Nephron (organoid): ENCODE measurements at regions not wholly inside any gene's neighbourhood (a gene's known extent, or its start where the extent isn't known, plus 50 kb on each side); places are given as distances from the start of the nearest gene placed in this dataset.
"Not testable (repeated sequence)": the region's sequence is repeated elsewhere in the genome, so short reads cannot be mapped to it uniquely, and the experiment has no call there.

Experiments used
- H3K27ac Mint-ChIP-seq, 3 experiments: 2 replicates each; pipeline ENCODE4 v1.8.0; 2020; ENCODE audit warnings: mixed read lengths in 3 of 3, mild to moderate bottlenecking in 2 of 3, moderate library complexity in 1 of 3
- H3K27me3 Mint-ChIP-seq: 2 replicates; pipeline ENCODE4 v1.8.0; 2021; ENCODE audit warnings: low read depth, mild to moderate bottlenecking, moderate library complexity, mixed read lengths
- H3K36me3 Mint-ChIP-seq: 2 replicates; pipeline ENCODE4 v1.8.0; 2020; ENCODE audit warnings: low read depth, mixed read lengths
- H3K4me1 Mint-ChIP-seq: 2 replicates; pipeline ENCODE4 v1.8.0; 2020; ENCODE audit warnings: mixed read lengths
- H3K4me3 Mint-ChIP-seq, 3 experiments: 2 replicates each; pipeline ENCODE4 v1.8.0; 2020; ENCODE audit warnings: mild to moderate bottlenecking in 3 of 3, mixed read lengths in 3 of 3, moderate library complexity in 2 of 3
- H3K9me3 Mint-ChIP-seq: 2 replicates; pipeline ENCODE4 v1.8.0; 2020; ENCODE audit warnings: mixed read lengths

DNA sequence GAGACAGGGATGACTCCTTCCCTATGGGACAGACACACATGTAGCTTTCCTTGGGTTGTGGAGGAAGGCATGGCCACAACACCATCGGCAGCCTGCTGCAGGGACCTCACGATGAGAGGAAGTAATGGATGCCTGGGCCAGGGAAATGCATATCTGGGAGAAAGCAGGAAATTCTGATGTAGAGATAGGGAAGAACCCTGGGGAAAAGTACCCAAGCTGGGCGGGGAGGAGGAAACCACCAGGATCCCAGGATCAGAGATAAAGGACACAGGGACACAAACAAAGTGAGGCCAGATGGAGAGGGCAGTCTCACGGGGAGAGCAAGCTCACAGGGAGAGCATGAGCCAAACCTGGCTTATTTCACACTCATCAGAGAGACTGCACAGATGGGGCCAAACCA lies 294.7 kb upstream of the TEKT4 start:
- not testable (repeated sequence) for H3K27ac Mint-ChIP-seq, H3K36me3 Mint-ChIP-seq, H3K4me3 Mint-ChIP-seq, H3K27me3 Mint-ChIP-seq, H3K4me1 Mint-ChIP-seq
- peaks cover 31% of the 10 kb centered on the region for H3K9me3 Mint-ChIP-seq

DNA sequence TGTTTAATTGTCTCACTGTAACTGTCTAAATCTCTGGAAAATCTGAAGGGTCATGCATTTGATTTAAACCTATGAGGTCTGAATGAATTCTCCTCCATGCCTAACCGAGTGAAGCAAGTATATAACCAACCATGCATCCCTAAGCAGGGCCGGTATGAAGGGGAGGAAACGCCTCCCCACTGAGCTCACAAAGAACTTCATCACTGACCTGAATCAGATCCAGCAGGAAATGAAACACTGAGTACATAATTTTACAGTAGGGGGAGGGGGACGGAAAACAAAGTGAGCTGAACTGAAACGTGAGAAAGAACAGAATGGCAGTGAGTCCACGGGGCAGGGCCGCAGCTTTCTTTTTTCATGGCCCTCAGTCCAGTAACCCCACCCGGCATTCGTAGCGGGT lies 294.1 kb upstream of the TEKT4 start:
- H3K4me3 Mint-ChIP-seq, H3K27me3 Mint-ChIP-seq, H3K4me1 Mint-ChIP-seq, H3K36me3 Mint-ChIP-seq, H3K27ac Mint-ChIP-seq: not testable (repeated sequence)
- peaks cover 32% of the 10 kb centered on the region for H3K9me3 Mint-ChIP-seq

GRCh38 chr2:94579221-94579620 lies 292.0 kb upstream of the TEKT4 start:
- peaks cover 29% of the 10 kb centered on the region for H3K9me3 Mint-ChIP-seq
- not testable (repeated sequence) for H3K27ac Mint-ChIP-seq, H3K36me3 Mint-ChIP-seq, H3K27me3 Mint-ChIP-seq, H3K4me3 Mint-ChIP-seq, H3K4me1 Mint-ChIP-seq

- not testable (repeated sequence) for H3K4me3 Mint-ChIP-seq, H3K27ac Mint-ChIP-seq, H3K4me1 Mint-ChIP-seq, H3K27me3 Mint-ChIP-seq, H3K36me3 Mint-ChIP-seq
- peaks cover 17% of the 10 kb centered on the region for H3K9me3 Mint-ChIP-seq
Observed at GRCh38 chr2:94583081-94583723, 288.0 kb upstream of the TEKT4 start.

DNA sequence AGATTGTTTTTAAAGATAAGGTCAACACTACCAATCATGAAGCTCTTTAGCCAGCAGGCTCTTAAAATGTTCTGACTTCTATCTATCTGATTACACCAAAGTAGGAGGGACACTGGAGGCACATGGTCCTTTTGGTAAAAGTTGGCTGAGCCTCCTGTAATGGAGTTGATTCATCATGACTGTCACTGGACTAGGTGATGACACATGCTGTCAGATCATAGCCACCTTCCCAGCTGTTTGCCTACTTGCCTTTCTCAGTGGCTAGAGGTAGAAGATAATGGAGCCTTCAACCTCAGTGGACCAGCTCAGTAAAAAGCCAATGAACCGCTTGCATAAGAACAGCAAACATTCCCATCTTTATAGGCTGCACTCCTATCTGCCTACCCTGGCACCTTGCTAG lies 286.7 kb upstream of the TEKT4 start:
- H3K27ac Mint-ChIP-seq, H3K4me1 Mint-ChIP-seq, H3K4me3 Mint-ChIP-seq, H3K36me3 Mint-ChIP-seq, H3K27me3 Mint-ChIP-seq: not testable (repeated sequence)
- H3K9me3 Mint-ChIP-seq, result peaks cover 16% of the 10 kb centered on the region

GRCh38 chr2:94586032-94586982 lies 284.9 kb upstream of the TEKT4 start:
- peaks cover 13% of the 10 kb centered on the region for H3K9me3 Mint-ChIP-seq
- not testable (repeated sequence) for H3K36me3 Mint-ChIP-seq, H3K4me1 Mint-ChIP-seq, H3K27ac Mint-ChIP-seq, H3K27me3 Mint-ChIP-seq, H3K4me3 Mint-ChIP-seq

GRCh38 chr2:94587042-94587441 lies 284.2 kb upstream of the TEKT4 start:
- peaks cover 20% of the 10 kb centered on the region for H3K9me3 Mint-ChIP-seq
- not testable (repeated sequence) for H3K4me1 Mint-ChIP-seq, H3K27ac Mint-ChIP-seq, H3K36me3 Mint-ChIP-seq, H3K27me3 Mint-ChIP-seq, H3K4me3 Mint-ChIP-seq

DNA sequence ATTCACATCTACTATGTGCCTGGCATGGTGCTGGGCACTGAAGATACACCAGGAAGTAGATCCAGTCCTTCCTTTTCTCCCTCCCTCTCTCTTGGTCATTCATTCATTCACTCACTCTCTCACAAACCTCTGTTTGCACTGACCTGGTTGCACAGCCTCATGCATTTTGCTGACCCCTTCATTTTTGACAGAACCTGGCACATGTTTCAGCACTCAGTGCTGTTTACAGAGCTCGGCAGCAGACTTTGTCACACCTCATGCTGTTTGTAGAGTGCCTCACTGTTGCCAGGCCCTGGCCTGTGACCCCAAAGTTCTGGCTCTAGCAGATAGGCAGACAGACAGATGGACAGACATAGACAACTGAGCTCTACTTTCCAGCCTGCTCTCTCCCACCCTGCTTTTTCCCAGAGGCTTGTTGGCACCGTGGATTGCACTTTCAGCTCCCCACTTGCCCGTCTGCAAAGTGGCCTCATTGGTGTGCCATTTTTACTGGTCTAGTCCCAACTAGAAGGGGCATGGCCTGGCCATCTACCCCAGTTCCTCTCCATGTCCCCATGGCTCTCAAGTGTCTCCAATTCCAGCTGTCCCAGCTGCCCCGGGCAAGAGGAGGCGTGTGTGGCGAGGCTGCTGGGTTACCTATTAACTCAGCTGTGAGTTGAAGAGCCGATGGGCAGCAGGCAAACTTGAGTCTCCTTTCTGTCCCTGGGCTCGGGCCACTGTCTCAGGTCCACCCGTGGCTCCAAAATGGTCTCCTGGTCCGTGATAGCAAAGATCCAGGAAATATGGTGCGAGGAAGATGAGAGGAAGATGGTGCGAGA lies 277.0 kb upstream of the TEKT4 start:
- H3K27me3 Mint-ChIP-seq, H3K4me1 Mint-ChIP-seq, H3K4me3 Mint-ChIP-seq, H3K27ac Mint-ChIP-seq, H3K36me3 Mint-ChIP-seq: not testable (repeated sequence)
- H3K9me3 Mint-ChIP-seq, result peaks cover 45% of the 10 kb centered on the region

DNA sequence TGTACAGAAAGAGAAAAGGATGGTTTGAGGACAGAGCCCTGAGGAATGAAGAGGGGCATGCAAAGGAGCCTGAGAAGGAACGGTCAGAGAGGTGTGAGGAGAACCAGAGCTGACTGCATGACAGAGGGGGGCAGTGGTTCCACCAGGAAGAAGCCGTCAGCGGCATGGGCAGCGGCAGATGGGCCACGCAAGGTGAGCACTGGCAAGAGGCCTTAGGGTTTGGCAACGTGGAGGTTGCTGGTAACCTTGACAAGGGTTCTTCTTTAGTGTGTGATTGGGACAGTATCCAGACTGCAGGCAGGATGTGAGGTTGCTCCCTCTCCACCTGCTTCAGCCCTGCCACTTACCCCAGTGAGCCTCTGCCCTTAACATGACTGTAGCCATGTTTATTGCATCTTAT lies 275.3 kb upstream of the TEKT4 start:
- not testable (repeated sequence) for H3K27me3 Mint-ChIP-seq, H3K4me1 Mint-ChIP-seq, H3K36me3 Mint-ChIP-seq

GRCh38 chr2:94598075-94598713 lies 273.0 kb upstream of the TEKT4 start:
- not testable (repeated sequence) for H3K27me3 Mint-ChIP-seq, H3K4me3 Mint-ChIP-seq, H3K27ac Mint-ChIP-seq, H3K36me3 Mint-ChIP-seq, H3K4me1 Mint-ChIP-seq
- peaks cover 52% of the 10 kb centered on the region for H3K9me3 Mint-ChIP-seq

More for the DNA sequence above, 275.3 kb upstream of the TEKT4 start:
- peaks cover 48% of the 10 kb centered on the region for H3K9me3 Mint-ChIP-seq
- not testable (repeated sequence) for H3K27ac Mint-ChIP-seq, H3K4me3 Mint-ChIP-seq

- H3K9me3 Mint-ChIP-seq, result peaks cover 50% of the 10 kb centered on the region
- H3K4me3 Mint-ChIP-seq, H3K27me3 Mint-ChIP-seq, H3K27ac Mint-ChIP-seq, H3K36me3 Mint-ChIP-seq, H3K4me1 Mint-ChIP-seq: not testable (repeated sequence)
Observed at GRCh38 chr2:94600929-94601328, 270.3 kb upstream of the TEKT4 start.
